ENCODE measurements at regions not wholly inside any gene's neighbourhood (a gene's known extent, or its start where the extent isn't known, plus 50 kb on each side); places are given as distances from the start of the nearest gene placed in this dataset.

GRCh38 chr1:170306948-170307347 is 161.2 kb downstream of the NTMT2 start:
- Histone ChIP-seq H3K36me3 (ENCODE audit: low read depth, missing control alignments) (no peaks in the 10 kb centered on the region), H3K4me1 (no peaks in the 10 kb centered on the region), H3K27me3 (no peaks in the 10 kb centered on the region), H3K4me3 (no peak overlapping the region), H3K9me3 (no peaks in the 10 kb centered on the region), H3K27ac (no peak overlapping the region)
- DNase-seq, result no peak
- TF ChIP-seq POLR2A (IDR thresholded peaks at IDR 0.05), result no peak
- no peak for TF ChIP-seq CTCF (IDR thresholded peaks at IDR 0.05)
- whole genome bisulfite sequencing, 2 donors, result 44 to 51% methylated on average over 2 of the region's 2 CpGs
- intact Hi-C loops (cut with DNase I; ENCODE audit: low total_unique reads), result no loop called here

- Histone ChIP-seq H3K27me3 (no peaks in the 10 kb centered on the region), H3K9me3 (no peaks in the 10 kb centered on the region), H3K4me3 (no peak overlapping the region), H3K27ac (no peak overlapping the region), H3K4me1 (no peaks in the 10 kb centered on the region), H3K36me3 (ENCODE audit: low read depth, missing control alignments) (no peaks in the 10 kb centered on the region)
- intact Hi-C loops (cut with DNase I; ENCODE audit: low total_unique reads), result no loop called here
- TF ChIP-seq POLR2A (IDR thresholded peaks at IDR 0.05) (no peak), CTCF (IDR thresholded peaks at IDR 0.05) (no peak)
- no peak for DNase-seq
- 30 to 40% methylated on average over 1 of the region's 1 CpG for WGBS, 2 donors
These were observed 161.7 kb downstream of the NTMT2 start for GRCh38 chr1:170307426-170307825.

- no peak overlapping the region for H3K4me3 ChIP-seq
- H3K27me3 ChIP-seq, result no peaks in the 10 kb centered on the region
- TF ChIP-seq CTCF (IDR thresholded peaks at IDR 0.05), result no peak
- TF ChIP-seq POLR2A (IDR thresholded peaks at IDR 0.05), result no peak
- H3K36me3 ChIP-seq (ENCODE audit: low read depth, missing control alignments), result no peaks in the 10 kb centered on the region
- no peak overlapping the region for H3K27ac ChIP-seq
- intact Hi-C loops (cut with DNase I; ENCODE audit: low total_unique reads), result no loop called here
- peak; percentile 26 for DNase-seq
- 37 to 43% methylated on average over 10 of the region's 10 CpGs for WGBS, 2 donors
- no peaks in the 10 kb centered on the region for H3K4me1 ChIP-seq
- no peaks in the 10 kb centered on the region for H3K9me3 ChIP-seq
These were observed 163.7 kb downstream of the NTMT2 start for GRCh38 chr1:170309389-170310013.

- Histone ChIP-seq H3K27ac (no peak overlapping the region), H3K27me3 (no peaks in the 10 kb centered on the region), H3K4me3 (no peak overlapping the region), H3K4me1 (no peaks in the 10 kb centered on the region), H3K36me3 (ENCODE audit: low read depth, missing control alignments) (no peaks in the 10 kb centered on the region), H3K9me3 (no peaks in the 10 kb centered on the region)
- TF ChIP-seq POLR2A (IDR thresholded peaks at IDR 0.05), result no peak
- TF ChIP-seq CTCF (IDR thresholded peaks at IDR 0.05), result no peak
- DNase-seq, result no peak
- 78% methylated on average over 1 of the region's 1 CpG for WGBS, 2 donors
- intact Hi-C loops (cut with DNase I; ENCODE audit: low total_unique reads), result no loop called here
These were observed 164.3 kb downstream of the NTMT2 start for GRCh38 chr1:170310014-170310405.

- no peak overlapping the region for H3K4me3 ChIP-seq
- WGBS, 2 donors, result 65 to 80% methylated on average over 1 of the region's 1 CpG
- DNase-seq, result no peak
- H3K27ac ChIP-seq, result no peak overlapping the region
- intact Hi-C loops (cut with DNase I; ENCODE audit: low total_unique reads), result no loop called here
- TF ChIP-seq CTCF (IDR thresholded peaks at IDR 0.05), result no peak
- no peak for TF ChIP-seq POLR2A (IDR thresholded peaks at IDR 0.05)
- no peaks in the 10 kb centered on the region for H3K9me3 ChIP-seq
- no peaks in the 10 kb centered on the region for H3K4me1 ChIP-seq
- H3K36me3 ChIP-seq (ENCODE audit: low read depth, missing control alignments), result no peaks in the 10 kb centered on the region
- H3K27me3 ChIP-seq, result no peaks in the 10 kb centered on the region
These were observed 165.2 kb downstream of the NTMT2 start for GRCh38 chr1:170310951-170311350.
